Cardiac fibroblast (primary cell): ENCODE measurements at regions not wholly inside any gene's neighbourhood (a gene's known extent, or its start where the extent isn't known, plus 50 kb on each side); places are given as distances from the start of the nearest gene placed in this dataset.

Source experiments
- DNase-seq, 2 donors: peaks; one replicate each; pipeline versions ENCODE4 v3.0.0 to v3.0.0-alpha.2; 2010; ENCODE audit warnings: low read depth in 2 of 2
- H3K4me3 ChIP-seq, 2 donors: replicated peaks in 1 of 2; 1 replicate in 1 of 2; 2 replicates in 1 of 2; pipeline ENCODE4 v1.5.1; 2011; ENCODE audit warnings: low read depth in 2 of 2, low read length in 2 of 2, mild to moderate bottlenecking in 2 of 2, moderate library complexity in 1 of 2
- CTCF ChIP-seq: IDR thresholded peaks from one replicate; pipeline ENCODE4 v1.5.1; 2011; ENCODE audit warnings: low read depth, mild to moderate bottlenecking, low read length, inconsistent platforms

- no peak for TF ChIP-seq CTCF
- no peak for DNase-seq
- no peak overlapping the region for H3K4me3 ChIP-seq
Observed at GRCh38 chr13:57224414-57224813, 57.4 kb downstream of the PRR20E start.

- DNase-seq = no peak
- no peak for TF ChIP-seq CTCF
- H3K4me3 ChIP-seq = no peak overlapping the region
Observed at GRCh38 chr13:57250472-57250871, 83.5 kb downstream of the PRR20E start.

GRCh38 chr13:57253551-57253950 lies 86.6 kb downstream of the PRR20E start:
- H3K4me3 ChIP-seq = no peak overlapping the region
- DNase-seq = no peak
- no peak for TF ChIP-seq CTCF

- TF ChIP-seq CTCF = no peak
- no peak for DNase-seq
- no peak overlapping the region for H3K4me3 ChIP-seq
Observed at GRCh38 chr13:57264965-57265364, 98.0 kb downstream of the PRR20E start.

GRCh38 chr13:57270493-57270892 lies 103.5 kb downstream of the PRR20E start:
- no peak overlapping the region for H3K4me3 ChIP-seq
- no peak for DNase-seq
- TF ChIP-seq CTCF = no peak

GRCh38 chr13:57286511-57287098 lies 119.6 kb downstream of the PRR20E start:
- no peak overlapping the region for H3K4me3 ChIP-seq
- DNase-seq = no peak
- TF ChIP-seq CTCF = no peak

- no peak for DNase-seq
- H3K4me3 ChIP-seq = no peak overlapping the region
- no peak for TF ChIP-seq CTCF
Observed at GRCh38 chr13:57302604-57303003, 135.6 kb downstream of the PRR20E start.
